NCI-H187 treated with DMSO at 0.1 percent for 48 hours (cell line): ENCODE measurements at regions not wholly inside any gene's neighbourhood (a gene's known extent, or its start where the extent isn't known, plus 50 kb on each side); places are given as distances from the start of the nearest gene placed in this dataset.

Experiments used
- DNase-seq: peaks from one replicate; lab custom pipeline; 2025; lab: John Stamatoyannopoulos, UW

DNA sequence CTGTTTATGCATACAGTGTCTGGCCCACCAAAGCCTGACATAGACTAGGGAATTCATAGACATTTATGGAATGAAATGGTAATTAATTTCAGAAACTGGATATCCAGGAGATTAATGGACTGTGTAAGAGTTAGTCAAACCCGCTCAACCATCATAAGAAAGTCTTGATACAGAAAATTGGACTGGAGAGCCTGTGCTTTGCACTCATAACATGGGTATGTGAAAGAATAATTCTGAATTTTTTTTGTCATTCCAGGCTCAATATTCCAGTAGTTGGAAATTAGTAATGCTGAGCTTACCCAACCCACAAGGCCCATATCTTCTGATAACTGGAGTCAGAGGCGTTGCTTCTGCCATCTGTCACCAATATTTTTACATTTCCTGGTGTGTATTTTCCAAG lies 799.7 kb upstream of the IGFBP3 start:
- DNase-seq, result no peak

DNA sequence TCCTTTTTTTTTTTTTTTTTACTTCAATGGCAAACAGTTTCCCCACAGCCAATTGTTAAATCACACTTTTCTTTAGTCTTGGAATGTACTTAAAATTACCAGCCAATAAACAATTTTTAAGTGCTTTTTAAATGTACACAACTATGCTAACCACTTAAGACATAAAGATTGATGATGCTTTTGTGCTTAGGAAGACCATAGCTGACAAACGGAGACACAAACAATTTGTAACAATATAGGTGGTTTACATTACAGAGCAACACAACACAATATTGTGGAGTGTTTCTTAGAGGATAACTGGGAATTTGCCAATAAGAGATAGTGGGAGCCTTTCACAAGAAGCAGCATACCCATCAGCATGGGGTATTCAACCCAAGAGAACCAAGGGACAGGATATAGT lies 798.5 kb upstream of the IGFBP3 start:
- no peak for DNase-seq

DNA sequence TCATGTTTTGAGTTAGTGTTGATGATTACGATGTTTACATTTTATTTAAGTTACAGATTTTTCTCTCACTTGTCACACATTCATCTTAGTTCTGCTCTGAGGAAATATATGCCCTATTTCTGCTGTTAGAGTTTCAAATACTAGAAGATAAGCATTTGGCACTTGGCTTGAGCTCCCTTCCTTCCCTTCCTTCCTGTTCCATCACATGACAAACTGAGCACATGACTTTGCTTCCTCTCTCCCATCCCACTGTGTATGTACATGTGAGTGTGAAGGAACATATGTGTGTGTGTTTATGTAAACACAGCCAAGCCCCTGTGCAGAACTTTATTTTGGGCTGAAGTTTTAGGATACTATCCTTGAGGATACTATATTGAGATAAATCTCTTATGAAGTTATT lies 795.9 kb upstream of the IGFBP3 start:
- DNase-seq, result no peak

DNA sequence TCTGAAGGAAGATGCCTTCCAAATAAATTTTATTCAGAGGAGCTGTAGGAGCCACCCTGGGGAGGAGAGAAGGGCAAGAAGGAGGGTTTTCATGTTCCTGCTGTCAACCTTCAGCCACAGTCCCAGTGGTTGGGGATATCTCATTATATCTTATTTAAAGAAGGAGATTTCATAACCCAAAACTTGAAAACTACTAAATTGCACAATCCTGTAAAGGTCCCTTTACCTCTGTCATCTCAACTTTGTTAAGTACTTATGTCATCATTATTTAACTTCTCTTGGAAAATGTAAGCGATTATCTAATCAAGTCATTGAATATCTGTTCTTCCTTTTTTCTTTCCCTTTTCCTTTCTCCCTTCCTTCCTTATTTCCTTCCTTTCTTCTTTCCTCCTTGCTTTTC lies 794.5 kb upstream of the IGFBP3 start:
- no peak for DNase-seq

DNA sequence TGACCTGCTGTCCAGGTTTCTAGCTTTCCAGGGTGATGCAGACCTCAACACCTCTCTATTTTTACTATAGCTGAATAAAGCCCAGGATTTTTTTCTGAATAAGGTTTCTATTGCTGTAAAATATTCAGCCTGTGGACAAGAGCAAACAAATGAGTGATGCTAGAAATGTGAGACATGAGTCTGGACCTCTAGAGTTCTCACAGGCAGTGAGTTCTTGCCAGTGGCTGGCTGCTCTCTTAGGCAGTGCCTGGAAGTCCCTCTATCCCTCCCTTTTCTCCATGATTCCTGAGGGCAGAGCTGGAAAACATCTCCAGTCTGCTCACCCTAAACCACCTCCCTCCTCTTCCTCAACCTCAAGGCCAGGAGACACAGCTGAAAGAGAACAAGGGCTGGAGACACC lies 793.8 kb upstream of the IGFBP3 start:
- DNase-seq, result no peak

DNA sequence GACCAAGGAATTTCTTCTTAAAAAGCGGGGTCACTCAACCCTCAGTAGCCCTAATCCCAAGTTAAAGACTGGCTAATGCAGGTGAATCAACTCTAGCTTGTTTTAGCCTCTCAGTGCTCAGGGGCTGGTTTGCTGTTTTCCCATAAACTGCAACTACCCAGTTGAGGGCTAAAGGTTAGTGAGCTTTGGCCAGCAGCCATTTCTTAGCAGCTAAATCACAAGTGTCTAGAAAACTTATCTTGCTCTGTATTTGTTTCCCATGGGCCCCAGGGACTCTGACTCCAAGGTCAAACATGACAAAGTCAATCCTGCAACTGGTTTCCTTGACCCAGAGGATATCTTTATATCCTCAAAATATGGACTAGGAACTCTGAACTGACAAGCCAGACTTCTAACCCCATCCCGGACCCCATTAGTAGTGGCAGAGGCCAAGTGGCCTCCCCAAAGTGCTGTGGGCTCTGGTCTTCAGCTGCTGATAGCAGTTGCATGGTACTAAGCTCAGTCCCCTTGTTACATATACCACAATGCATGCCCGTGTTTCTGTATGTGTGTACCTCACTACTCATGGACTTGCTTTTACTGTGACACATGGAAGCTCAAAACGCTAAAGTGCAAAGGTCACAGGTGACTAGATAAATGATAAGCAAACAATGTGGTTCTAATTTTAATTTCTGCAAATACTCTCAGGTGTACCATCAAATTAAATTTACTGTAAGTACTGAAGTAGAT lies 793.0 kb upstream of the IGFBP3 start:
- no peak for DNase-seq

DNA sequence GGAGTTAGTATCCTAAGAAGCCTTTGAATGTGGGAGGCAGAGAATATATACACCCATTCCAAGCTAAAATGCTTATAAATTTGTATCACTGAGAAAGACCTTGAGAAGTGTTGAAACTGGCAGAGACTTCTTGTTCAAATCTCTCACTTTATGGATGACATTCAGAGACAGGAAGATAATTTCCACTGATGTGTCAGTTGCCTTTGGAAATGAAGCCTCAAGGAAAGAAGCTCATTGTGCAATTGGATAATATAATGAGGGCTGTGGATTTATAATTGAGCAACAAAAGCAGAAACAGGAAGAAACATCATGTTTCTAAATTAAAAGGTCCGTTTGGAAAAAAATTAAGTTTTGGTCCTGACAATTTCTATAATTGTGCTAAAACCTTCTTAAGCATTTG lies 789.9 kb upstream of the IGFBP3 start:
- DNase-seq, result no peak

DNA sequence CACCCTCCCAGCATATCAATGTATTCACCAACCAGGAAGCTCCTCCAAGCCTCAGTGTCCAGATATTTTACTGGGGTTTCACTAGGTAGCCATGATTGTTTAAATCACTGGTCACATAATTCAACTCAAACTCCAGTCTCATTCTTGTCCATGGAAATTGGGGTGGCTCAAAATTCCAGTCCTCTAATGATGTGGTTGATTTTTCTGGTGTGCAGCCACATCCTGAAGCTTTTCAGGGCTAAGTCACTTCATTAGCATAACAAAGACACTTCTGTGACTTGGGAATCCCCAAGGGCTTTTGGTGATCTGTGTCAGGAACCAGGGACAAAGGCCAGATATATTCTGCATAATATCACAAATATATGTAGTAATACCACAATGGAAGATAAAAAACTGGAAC lies 786.9 kb upstream of the IGFBP3 start:
- no peak for DNase-seq

DNA sequence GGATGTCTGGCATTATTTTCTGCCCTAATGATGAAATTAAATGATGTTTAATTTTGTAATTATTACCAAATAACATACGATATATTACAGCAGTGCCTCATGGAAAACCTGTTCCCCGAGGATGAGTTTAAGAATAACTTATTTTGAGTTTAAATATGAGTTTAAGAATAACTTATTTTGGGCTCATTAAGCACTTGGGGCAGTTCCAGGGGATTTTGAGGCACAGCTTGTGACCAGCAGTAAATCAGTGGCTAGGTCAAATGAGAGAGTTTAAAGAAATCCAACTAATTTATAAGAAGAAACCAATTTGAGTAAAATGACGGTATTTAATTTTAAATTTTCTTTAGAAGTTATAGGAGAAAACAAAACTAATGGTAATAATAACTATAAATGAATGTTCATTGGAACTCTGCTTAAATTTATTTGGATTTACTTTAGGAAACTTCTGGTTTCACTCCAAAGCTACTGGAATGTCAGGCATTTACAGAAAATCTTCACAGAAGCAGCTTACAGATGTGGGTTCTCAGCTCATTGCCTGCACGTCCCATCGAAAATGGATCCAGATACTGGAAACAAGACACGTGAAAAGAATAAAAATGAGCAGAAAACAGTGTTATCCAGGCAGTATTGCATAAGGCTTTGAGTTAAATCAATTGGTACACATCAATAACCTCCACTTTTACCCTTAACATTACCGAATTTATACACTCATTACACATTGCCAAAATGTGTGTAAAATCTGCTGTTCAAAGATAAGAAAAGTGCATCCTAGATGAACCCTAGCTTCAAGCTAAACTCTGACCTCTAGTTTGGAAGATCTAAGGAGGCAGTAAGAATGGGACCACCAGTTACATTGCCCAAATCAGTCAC lies 784.5 kb upstream of the IGFBP3 start:
- DNase-seq, result no peak

DNA sequence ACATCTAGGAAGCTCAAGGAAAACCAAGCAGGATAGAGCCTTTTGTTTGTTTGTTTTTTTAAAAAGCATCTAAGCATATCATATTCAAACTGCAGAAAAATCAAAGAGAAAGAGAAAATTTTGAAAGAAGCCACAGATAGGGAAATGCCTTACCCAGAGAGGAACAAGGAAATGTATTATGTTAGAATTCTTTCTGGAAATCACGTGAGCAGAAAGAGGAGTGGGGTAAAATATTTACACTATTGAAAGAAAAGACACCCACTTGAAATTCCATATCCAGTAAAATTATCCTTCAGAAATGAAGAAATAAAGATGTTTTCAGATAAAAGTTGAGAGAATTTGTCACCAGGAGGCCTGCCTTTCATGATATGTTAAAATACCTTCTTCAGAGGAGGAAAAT lies 775.7 kb upstream of the IGFBP3 start:
- DNase-seq, result no peak

DNA sequence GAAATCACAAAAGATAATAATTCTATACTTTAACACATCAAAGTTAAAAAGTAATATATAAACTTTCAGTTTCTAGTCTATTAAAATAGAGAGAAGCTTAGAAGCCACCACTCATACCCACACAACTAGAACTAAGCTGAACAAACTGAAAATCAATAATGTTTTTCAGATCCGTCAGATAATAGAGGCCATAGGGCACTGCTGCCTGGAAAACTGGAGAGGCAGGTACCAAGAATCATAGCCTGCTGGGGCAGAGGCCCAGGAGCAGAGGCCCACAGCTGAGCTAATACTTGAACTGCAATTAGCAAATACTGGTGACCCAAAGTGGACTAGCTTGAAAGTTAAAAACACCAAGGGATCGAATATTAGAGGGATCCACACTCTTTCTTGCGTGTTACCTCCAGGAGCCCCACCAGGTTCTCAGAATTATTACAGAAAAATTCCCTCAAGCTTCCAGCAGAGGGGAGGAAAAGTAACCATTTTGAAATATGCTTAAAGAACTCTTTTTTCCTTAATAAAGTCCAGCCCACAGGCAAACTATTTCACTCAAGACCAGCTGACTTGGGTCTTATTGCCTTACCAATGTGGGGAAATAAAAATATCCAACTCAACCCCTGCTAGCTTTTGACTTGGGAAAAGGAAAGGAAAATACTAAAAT lies 774.1 kb upstream of the IGFBP3 start:
- DNase-seq, result no peak

DNA sequence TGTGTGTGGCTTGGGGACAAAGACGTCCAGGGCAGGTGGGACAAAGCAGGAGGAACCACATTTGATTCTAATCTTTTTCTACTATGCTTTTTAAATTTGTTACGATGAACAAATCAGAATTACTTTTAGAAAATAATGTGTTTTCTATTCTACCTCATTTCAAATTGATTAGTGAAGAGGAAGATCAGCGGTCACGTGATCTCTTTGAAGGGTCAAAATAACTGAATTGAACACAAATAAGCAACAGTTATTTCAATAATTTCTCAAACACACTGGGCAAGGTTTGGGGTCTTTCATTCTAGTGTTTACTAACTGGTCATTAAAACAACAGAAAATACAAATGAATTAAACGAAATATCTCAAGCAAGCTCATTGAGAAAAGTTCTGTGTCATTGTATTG lies 773.0 kb upstream of the IGFBP3 start:
- DNase-seq, result no peak

DNA sequence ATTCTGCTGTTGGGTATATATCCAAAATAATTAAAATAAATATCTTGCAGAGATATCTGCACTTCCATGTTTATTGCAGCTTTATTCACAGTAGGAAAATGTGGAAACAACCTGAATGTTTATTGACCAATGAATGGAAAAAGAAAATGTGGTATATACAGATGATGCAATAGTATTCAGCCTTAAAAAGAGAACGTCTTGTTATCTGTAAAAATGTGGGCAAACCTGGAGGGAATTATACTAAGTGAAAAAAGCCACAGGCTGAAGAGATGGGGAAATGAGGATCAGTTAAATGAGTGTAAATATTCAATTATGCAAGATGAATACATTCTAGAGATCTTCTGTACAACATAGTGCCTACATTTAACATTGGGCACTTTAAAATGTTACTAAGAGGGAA lies 766.1 kb upstream of the IGFBP3 start:
- DNase-seq, result no peak

DNA sequence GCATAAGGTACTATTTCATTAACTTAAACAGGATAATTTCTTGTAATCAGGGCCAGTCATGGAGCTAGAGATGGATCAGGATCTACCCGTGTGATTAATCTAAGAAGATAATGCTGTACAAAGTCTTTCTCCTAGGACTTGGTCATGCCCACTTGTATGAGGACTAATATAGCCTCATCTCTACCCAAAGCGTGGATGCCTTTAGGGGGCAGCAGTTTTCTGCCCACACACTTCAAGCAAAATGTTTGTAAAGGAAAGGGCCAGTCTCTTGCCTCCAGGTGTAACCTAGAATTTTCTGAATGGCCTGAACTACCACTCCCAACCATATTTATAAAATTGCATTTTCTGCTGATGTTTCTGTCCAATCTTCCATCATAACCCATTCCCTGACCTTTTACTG lies 764.0 kb upstream of the IGFBP3 start:
- DNase-seq, result no peak

DNA sequence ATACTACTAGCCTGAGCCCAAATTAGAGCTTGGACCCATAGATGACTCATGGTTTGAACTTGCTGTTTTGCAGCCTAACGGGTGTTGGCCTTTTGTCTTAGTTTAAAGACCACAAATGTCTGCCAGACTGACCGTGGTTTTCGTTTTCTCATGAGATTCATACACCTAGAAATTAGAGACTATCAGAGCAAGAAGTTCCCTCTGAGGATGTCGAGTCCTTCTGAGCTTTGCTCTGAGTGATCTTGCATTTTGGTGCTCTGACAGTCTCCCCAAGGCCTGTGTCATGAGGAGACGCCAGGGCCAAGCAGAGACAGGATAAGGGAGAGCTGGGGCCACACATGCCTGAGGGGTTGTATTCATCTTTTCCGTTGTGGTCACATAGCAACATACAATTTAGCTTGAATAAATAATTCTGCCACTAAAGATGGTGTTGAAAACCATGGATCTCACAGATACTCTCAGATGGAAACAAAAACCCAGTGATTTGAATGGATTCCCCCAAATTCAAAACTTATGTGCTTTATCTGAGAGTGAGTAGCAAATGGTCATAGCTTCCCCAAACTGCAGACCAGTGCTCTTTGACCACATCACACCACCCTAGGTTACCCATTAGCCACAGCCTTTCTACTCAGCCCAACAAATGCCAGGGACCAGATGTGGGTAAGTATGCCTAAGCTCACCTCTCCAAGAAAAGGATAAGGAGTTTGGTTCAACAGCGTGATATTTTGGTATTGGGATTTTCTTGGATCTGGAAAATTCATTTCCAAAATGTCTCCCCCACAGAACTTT lies 762.0 kb upstream of the IGFBP3 start:
- DNase-seq, result no peak

DNA sequence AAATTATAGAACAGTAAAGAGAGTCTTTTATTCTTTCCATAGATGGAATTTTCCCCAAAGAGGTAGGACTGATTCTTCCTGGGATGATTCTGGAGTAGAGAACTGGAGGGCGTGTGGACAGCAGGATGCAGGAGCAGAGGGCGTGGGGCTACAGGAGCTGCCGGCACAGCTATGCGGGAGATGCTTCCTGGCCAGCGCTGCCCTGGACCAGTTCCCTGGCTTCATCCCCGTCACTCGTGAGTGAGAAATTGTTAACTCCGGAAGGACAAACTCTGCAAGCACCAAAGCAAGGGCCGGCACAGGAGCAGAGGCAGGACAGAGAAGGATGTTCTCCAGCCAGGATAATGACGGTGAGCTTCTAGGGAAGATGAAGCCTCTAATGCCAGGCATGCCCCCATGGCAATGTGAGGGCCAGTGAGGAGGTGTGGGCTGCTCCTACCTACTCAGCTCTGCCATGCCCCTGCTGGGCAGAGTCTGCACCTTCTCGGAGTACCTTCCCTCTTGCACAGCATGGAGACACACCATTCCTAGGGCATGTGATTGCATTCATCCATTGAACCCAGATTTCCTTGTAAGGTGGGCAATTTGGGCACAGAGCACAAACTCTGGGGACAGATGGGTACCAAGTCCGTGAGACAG lies 760.9 kb upstream of the IGFBP3 start:
- DNase-seq, result no peak

DNA sequence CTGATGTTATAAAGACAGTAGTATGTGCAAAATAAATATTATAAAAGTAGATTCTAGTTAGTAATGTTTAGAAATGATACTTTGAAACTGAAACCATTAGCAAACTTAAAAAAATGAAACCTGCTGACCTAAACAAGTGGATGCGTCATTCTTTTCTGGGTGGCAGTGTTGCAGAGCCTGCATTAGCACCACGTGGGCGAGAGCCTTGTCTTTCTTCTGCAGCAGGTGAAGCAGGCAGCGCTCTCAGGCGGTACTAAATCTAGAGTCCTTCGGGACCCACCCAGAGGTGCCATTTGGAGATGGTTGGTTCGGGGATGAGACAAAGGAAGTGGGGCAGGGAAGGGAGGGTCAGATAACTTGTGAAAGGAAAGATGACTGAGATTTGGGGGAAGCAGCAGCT lies 759.1 kb upstream of the IGFBP3 start:
- no peak for DNase-seq

DNA sequence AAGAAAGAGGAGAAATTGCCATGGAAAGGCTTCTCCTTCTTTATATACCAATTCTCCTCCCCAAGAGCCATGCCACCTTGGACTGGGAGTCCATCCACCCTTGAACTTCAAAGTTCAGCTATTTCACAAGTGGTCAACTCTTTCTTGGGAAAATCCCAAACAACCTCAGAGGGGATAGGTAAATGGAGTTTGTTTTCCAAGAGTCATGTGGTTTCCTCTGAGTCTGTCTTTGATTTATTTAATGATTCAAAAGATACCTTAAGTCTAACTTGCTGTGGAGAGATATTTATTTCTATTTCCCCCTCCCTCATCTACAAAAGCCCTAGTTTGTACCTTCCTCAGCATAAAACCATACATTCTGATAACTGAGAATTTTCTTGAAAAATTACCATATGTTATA lies 758.6 kb upstream of the IGFBP3 start:
- no peak for DNase-seq

DNA sequence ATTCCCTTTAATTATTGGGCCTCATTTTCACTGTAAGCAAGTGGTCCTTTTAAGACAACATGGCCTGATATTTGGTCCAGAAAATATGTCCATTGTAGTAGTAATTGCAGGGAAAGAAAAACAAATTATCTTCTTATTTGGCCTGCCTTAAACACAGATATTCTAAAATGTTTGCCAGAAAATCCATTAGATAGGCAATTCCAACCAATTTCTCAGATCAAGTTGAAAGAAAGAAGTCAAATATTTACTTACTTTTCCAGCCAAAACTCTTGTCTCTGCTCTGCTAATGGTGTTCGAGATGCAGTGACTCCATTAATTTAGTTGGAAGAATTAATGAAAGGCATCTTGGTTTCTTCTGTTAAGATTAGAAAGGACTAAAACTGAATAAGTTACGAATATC lies 757.3 kb upstream of the IGFBP3 start:
- no peak for DNase-seq

DNA sequence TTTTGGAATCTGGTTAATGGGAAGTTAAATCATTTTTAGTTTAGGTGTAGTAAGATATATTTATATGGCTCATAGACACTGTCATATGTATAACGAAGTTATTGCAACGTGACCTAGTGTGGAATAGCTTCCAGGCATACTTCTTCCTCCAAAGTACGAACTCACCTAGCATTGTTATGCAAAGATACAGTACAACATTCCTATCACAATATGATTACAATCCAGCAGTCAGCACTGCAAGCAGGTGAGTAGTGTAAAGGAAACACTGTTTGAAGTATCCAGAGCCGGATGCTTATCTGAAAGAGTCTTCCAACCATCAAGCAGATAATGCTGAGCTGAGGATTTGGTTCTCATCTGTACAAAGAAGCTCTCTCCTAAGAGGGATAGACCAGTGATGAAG lies 754.4 kb upstream of the IGFBP3 start:
- no peak for DNase-seq

DNA sequence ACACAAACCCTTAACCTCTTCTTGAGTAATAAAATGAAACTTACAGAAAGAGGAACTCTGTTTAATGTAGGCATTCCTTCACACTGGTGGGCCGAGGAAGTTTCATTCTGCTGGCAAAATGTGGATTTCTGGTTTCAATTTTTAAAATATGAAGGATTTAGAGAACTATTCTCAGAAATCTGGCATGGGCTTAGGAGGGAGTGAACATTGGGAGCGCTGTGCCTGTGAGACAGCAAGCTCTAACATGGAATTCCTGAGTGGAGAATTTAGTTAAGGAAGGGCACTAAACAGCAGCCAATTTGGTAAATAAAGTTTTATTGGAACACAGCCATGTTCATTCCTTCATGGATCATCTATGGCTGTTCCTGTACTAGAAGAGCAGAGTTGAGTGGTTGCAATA lies 751.8 kb upstream of the IGFBP3 start:
- DNase-seq, result no peak
